SU-DHL-6 (cell line): ENCODE measurements at regions not wholly inside any gene's neighbourhood (a gene's known extent, or its start where the extent isn't known, plus 50 kb on each side); places are given as distances from the start of the nearest gene placed in this dataset.

Experiments
- H2AFZ ChIP-seq: fragments of 200-600 bp; sonication (generic); 2 replicates; pipeline ENCODE4 v1.6.1; 2014; ENCODE audit warnings: low read depth, mild to moderate bottlenecking, moderate library complexity, mixed read lengths, antibody characterized with exemption, low read length; ENCODE audit not compliant: severe bottlenecking
- H3F3A ChIP-seq: fragments of 200-600 bp; shearing (Covaris generic); 2 replicates; pipeline ENCODE4 v1.6.0; 2016; ENCODE audit warnings: antibody characterized with exemption, mild to moderate bottlenecking; ENCODE audit not compliant: insufficient read depth
- H3K27ac ChIP-seq: fragments of 200-600 bp; sonication (generic); 2 replicates; pipeline ENCODE4 v1.5.1; 2016; ENCODE audit warnings: low read depth, mild to moderate bottlenecking, low read length, moderate library complexity, mixed read lengths
- H3K27me3 ChIP-seq: fragments of 200-600 bp; sonication (generic), shearing (Covaris generic); 2 replicates; pipeline ENCODE4 v1.6.0; 2014; ENCODE audit warnings: mild to moderate bottlenecking, low read length
- H3K36me3 ChIP-seq: fragments of 200-600 bp; sonication (generic); 2 replicates; pipeline ENCODE4 v1.6.1; 2014; ENCODE audit warnings: mild to moderate bottlenecking, low read length, mixed read lengths
- H3K4me2 ChIP-seq: fragments of 300-600, 200-600 bp; shearing (Covaris generic), sonication (generic); 2 replicates; pipeline ENCODE4 v1.6.0; 2014; ENCODE audit warnings: low read length, low read depth, mild to moderate bottlenecking; ENCODE audit not compliant: poor library complexity, severe bottlenecking
- H3K4me3 ChIP-seq: fragments of 200-600 bp; sonication (generic); 2 replicates; pipeline ENCODE4 v1.5.1; 2014; ENCODE audit warnings: antibody characterized with exemption, low read length, mild to moderate bottlenecking, mixed read lengths; ENCODE audit not compliant: insufficient read depth, poor library complexity, severe bottlenecking
- H3K79me2 ChIP-seq: fragments of 200-600 bp; sonication (generic); 2 replicates; pipeline ENCODE4 v1.6.1; 2014; ENCODE audit warnings: mild to moderate bottlenecking, low read length, moderate library complexity; ENCODE audit not compliant: insufficient read depth
- H3K9ac ChIP-seq: fragments of 200-600 bp; sonication (generic); 2 replicates; pipeline ENCODE4 v1.7.0; 2014; ENCODE audit warnings: mild to moderate bottlenecking, low read length
- H3K9me2 ChIP-seq: fragments of 200-600 bp; sonication (generic); replicated peaks from 2 replicates; pipeline ENCODE4 v1.6.1; 2014; ENCODE audit warnings: low read length; ENCODE audit not compliant: insufficient read depth
- H3K9me3 ChIP-seq: fragments of 200-600 bp; sonication (generic); 2 replicates; pipeline ENCODE4 v1.6.1; 2014; ENCODE audit warnings: low read length, mixed read lengths; ENCODE audit not compliant: insufficient read depth
- H4K20me1 ChIP-seq: fragments of 200-600 bp; sonication (generic); 2 replicates; pipeline ENCODE4 v1.6.1; 2014; ENCODE audit warnings: low read depth, mild to moderate bottlenecking, antibody characterized with exemption, low read length, moderate library complexity, mixed read lengths
- EZH2phosphoT487 ChIP-seq: fragments of 200-600 bp; sonication (generic), shearing (Covaris generic); conservative IDR thresholded peaks from 2 replicates; pipeline ENCODE4 v1.6.1; 2018; ENCODE audit warnings: mild to moderate bottlenecking, antibody characterized with exemption, low read length, moderate library complexity, mixed read lengths
- TF ChIP-seq, protein P1 (sequence below): fragments of 200-600 bp; sonication (generic); IDR thresholded peaks from one replicate; pipeline ENCODE4 v1.5.1; 2017; ENCODE audit warnings: antibody characterized with exemption, mild to moderate bottlenecking, low read length, moderate library complexity; ENCODE audit not compliant: insufficient read depth, poor library complexity, severe bottlenecking

GRCh38 chr1:102733491-102734236 is 374.7 kb downstream of the COL11A1 start:
- Histone ChIP-seq H3K36me3 (no peaks in the 10 kb centered on the region), H3F3A (no peaks in the 10 kb centered on the region), H2AFZ (no peak overlapping the region), H3K27me3 (no peaks in the 10 kb centered on the region), H3K4me2 (no peak overlapping the region), H3K9me2 (no peaks in the 10 kb centered on the region), H3K9me3 (no peaks in the 10 kb centered on the region), H3K9ac (no peak overlapping the region), H3K4me3 (no peak overlapping the region), H4K20me1 (no peaks in the 10 kb centered on the region), H3K79me2 (no peaks in the 10 kb centered on the region), H3K27ac (no peak overlapping the region)
- no peak for TF ChIP-seq EZH2phosphoT487
- TF ChIP-seq, protein P1, sequence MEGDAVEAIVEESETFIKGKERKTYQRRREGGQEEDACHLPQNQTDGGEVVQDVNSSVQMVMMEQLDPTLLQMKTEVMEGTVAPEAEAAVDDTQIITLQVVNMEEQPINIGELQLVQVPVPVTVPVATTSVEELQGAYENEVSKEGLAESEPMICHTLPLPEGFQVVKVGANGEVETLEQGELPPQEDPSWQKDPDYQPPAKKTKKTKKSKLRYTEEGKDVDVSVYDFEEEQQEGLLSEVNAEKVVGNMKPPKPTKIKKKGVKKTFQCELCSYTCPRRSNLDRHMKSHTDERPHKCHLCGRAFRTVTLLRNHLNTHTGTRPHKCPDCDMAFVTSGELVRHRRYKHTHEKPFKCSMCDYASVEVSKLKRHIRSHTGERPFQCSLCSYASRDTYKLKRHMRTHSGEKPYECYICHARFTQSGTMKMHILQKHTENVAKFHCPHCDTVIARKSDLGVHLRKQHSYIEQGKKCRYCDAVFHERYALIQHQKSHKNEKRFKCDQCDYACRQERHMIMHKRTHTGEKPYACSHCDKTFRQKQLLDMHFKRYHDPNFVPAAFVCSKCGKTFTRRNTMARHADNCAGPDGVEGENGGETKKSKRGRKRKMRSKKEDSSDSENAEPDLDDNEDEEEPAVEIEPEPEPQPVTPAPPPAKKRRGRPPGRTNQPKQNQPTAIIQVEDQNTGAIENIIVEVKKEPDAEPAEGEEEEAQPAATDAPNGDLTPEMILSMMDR = no peak

DNA sequence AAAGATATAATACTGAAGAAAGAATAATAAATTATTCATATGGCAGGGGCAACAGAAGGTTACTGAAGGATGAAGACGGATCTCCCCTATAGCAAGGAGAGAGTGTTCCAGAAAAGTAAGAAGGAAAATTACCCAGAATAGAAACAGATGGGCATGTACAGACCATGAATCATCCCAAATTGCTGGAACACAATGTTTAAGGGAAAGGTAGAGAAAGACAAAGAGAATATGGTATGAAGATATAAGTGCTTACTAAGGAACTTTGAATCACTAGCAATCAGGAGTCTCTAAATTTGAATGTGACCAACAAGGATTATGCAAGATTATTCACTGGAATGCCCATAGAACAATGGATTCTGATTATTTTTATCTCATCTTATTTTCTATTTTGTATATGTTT is 375.4 kb downstream of the COL11A1 start:
- no peaks in the 10 kb centered on the region for H3K36me3 ChIP-seq
- H3K9ac ChIP-seq = no peak overlapping the region
- no peaks in the 10 kb centered on the region for H3K9me3 ChIP-seq
- no peaks in the 10 kb centered on the region for H3K27me3 ChIP-seq
- no peak overlapping the region for H3K4me2 ChIP-seq
- TF ChIP-seq, protein P1 = no peak
- no peak for TF ChIP-seq EZH2phosphoT487
- no peak overlapping the region for H3K4me3 ChIP-seq
- no peaks in the 10 kb centered on the region for H3K79me2 ChIP-seq
- H2AFZ ChIP-seq = no peak overlapping the region
- no peaks in the 10 kb centered on the region for H4K20me1 ChIP-seq
- H3F3A ChIP-seq = no peaks in the 10 kb centered on the region
- no peaks in the 10 kb centered on the region; the same call in 1 of the 2 replicates for H3K9me2 ChIP-seq
- H3K27ac ChIP-seq = no peak overlapping the region

GRCh38 chr1:102726417-102726816 is 381.9 kb downstream of the COL11A1 start:
- Histone ChIP-seq H3K79me2 (no peaks in the 10 kb centered on the region), H3K27ac (no peak overlapping the region), H3K9me2 (no peaks in the 10 kb centered on the region; the same call in 1 of the 2 replicates), H2AFZ (no peak overlapping the region), H3K27me3 (no peaks in the 10 kb centered on the region), H3K36me3 (no peaks in the 10 kb centered on the region), H4K20me1 (no peaks in the 10 kb centered on the region), H3F3A (no peaks in the 10 kb centered on the region), H3K9ac (no peak overlapping the region), H3K9me3 (no peaks in the 10 kb centered on the region), H3K4me3 (no peak overlapping the region), H3K4me2 (no peak overlapping the region)
- no peak for TF ChIP-seq EZH2phosphoT487
- TF ChIP-seq, protein P1 = no peak
